Posterior vena cava (tissue), 2 donors: ENCODE measurements at regions not wholly inside any gene's neighbourhood (a gene's known extent, or its start where the extent isn't known, plus 50 kb on each side); places are given as distances from the start of the nearest gene placed in this dataset.

ENCODE experiments used
- DNase-seq: peaks from one replicate; pipeline ENCODE4 v3.0.0-alpha.2; 2020; ENCODE audit warnings: low spot score
- intact Hi-C, 2 donors: fragments of 100-400 bp; cut with DNase I; formaldehyde crosslinking; loops; one replicate each; pipeline versions ENCODE4 v1.14.1 to v1.14.2; 2022 to 2023
- donor health status: DM: yes; HTN: yes; CAD: no.
- donor health status: DM: yes; HTN: yes; CAD: no.

GRCh38 chr4:120139392-120139791 is 72.7 kb upstream of the MAD2L1 start:
- DNase-seq: no peak
- intact Hi-C loops: no loop called here

GRCh38 chr4:120132935-120133334 is 66.3 kb upstream of the MAD2L1 start:
- intact Hi-C loops: no loop called here
- no peak for DNase-seq

- intact Hi-C loops: no loop called here
Measured at GRCh38 chr4:120130786-120131185, 64.1 kb upstream of the MAD2L1 start.

More at GRCh38 chr4:120130786-120131185, 64.1 kb upstream of the MAD2L1 start:
- DNase-seq: no peak
